Activated gamma-delta T cell treated with Interleukin-2 at 50 U/mL for 16 hours (primary cell): ENCODE measurements at regions not wholly inside any gene's neighbourhood (a gene's known extent, or its start where the extent isn't known, plus 50 kb on each side); places are given as distances from the start of the nearest gene placed in this dataset.
"Not testable (repeated sequence)": the region's sequence is repeated elsewhere in the genome, so short reads cannot be mapped to it uniquely, and the experiment has no call there.

Experiments used
- DNase-seq: peaks from one replicate; pipeline ENCODE4 v3.0.0-alpha.2; 2020

DNA sequence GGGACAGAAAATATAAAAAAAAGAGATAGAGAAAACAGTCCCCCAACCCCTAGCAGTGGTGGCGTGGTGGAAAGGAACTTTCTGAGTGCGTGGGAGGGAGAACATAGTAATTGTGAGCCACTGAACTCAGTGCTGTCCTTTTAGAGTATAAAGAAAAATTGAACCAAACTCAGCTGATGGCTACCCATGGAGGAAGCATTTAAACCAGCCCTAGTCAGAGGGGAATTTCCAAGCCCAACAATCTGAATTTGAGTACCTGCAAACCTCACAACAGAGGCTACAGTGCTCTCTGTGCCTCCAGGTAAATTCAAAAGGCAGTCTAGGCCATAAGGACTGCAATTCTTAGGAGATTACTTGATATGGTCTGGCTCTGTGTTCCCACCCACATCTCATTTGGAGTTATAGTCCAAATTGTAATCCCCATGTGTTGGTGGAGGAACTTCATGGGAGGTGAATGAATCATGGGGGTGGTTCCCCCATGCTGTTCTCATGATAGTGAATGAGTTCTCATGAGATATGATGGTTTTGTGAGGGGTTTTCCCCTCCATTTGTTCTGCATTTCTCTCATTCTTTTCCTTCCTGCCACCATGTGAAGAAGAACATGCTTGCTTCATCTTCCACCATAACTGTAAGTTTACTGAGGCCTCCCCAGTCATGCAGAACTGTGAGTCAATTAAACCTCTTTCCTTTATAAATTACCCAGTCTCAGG is 687.8 kb downstream of the FAM181B start:
- no peak for DNase-seq

DNA sequence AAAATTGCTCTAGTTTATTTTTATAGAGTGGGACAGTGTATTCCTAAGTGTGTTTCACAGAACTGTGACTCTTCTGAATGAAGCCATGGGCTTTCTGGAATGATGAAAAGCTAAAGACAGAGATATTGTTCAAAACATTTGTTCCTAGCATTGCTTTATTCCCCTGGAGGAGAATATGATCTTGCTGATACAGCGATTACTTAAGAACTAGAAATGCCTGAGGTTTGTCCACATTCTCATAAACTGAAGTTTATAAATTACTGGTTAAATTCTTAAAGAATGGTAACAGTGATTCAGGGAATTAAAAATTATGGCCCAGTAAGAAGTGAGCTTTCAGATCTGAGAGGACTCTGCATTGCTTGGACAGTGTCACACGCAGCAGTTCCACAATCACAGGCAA is 690.3 kb downstream of the FAM181B start:
- no peak for DNase-seq

DNA sequence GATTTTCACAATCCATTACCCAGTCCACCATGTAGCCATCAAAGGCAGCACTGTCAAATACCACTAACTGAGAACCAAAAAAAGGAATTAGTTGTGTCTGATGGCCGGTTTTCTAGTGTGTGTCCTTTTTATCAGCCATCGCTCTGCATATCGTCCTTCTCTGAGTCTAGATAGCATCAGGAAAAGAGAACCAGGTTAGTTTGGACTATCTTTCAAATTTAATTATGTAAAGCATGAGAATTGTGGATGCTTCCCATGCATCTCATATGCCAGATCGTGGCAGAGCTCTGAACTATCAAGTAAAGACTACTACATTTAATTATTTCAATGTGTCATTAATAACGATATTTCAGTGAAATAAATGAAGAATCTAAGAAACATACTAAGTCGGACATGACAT is 691.9 kb downstream of the FAM181B start:
- DNase-seq, result no peak

DNA sequence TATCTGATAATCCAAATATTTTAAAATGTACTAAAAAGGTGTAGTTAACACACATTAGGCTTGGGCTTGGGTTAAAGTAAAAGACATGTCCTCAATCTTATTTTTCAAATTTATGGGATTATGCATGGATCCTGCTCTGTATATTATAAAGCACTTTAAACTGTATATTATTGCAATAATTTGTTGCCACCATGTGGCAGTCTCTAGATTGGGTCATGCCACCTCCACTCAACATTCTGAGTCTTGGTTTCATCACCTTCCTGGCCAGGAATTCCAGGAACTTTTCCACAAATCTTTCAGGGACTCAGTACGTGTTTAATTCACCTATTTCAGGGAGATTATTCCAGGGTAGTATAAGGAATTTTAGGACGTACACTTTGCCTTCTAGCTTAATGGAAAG is 695.5 kb downstream of the FAM181B start:
- DNase-seq, result no peak

DNA sequence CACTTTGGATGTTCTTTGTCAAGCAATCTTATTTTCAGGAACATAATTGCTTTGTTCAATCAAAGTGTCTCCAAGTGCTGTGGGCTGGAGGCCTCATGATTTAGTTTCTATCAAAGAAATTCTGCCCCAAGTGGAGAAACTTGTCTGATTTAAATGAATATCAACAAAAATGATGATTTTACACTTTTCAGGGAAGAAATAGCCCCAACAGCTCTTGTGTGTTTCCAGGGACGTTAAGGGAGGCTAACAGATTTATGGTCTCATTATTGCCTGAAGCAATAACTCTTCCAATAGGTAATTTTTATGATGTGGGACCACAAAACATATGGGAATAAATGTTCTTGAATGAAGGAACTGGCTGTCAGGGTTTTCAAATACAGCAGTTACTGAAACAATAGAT is 699.1 kb downstream of the FAM181B start:
- no peak for DNase-seq

DNA sequence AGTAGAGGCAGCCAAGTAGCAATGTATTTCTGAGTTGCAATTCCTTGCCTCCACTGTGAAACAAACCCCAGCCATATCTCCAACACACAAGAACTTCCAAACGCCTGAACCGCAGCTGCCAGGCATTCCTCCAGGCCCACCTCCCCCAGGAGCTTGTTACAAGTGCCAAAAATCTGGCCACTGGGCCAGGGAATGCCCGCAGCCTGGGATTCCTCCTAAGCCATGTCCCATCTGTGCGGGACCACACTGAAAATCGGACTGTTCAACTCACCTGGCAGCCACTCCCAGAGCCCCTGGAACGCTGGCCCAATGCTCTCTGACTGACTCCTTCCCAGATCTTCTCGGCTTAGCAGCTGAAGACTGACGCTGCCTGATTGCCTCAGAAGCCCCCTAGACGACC is 706.3 kb downstream of the FAM181B start:
- not testable (repeated sequence) for DNase-seq

GRCh38 chr11:82024760-82025159 is 708.9 kb downstream of the FAM181B start:
- DNase-seq, result no peak

- no peak for DNase-seq
Observed at GRCh38 chr11:82012276-82012675, 721.4 kb downstream of the FAM181B start.

- no peak for DNase-seq
Observed at GRCh38 chr11:82009133-82009532, 724.5 kb downstream of the FAM181B start.

GRCh38 chr11:82007521-82007920 is 726.1 kb downstream of the FAM181B start:
- no peak for DNase-seq

DNA sequence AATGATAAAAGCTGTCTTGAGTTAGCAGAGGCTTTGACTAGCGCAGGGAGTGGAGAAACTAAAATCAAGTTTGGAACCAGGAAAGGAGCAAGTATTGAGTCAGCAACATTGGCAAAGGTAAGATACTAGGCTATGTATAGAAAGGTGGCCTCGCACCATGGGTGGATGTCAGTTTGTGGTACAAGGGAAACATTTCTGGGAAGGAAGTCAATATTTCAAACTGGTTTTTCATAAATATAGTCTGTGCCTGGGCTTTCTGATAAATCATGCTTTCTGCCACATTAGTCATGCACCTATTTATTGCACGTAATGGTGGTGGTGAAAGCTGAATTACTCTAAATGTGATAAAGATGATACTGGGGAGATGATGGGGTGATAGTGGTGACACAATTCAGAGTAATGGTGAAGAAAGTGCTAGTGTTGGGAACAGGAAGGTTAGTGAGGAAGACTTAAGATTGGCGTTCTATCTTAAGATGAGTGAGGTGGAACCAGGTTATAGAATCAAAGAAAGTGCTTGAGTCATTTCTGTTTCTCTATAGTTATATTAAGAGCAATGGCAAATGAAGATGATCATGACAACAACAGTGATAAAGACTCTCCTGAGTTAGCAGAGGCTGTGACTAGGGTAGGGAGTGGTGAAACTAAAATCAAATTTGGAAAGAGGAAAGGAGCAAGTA is 729.0 kb downstream of the FAM181B start:
- DNase-seq, result no peak

DNA sequence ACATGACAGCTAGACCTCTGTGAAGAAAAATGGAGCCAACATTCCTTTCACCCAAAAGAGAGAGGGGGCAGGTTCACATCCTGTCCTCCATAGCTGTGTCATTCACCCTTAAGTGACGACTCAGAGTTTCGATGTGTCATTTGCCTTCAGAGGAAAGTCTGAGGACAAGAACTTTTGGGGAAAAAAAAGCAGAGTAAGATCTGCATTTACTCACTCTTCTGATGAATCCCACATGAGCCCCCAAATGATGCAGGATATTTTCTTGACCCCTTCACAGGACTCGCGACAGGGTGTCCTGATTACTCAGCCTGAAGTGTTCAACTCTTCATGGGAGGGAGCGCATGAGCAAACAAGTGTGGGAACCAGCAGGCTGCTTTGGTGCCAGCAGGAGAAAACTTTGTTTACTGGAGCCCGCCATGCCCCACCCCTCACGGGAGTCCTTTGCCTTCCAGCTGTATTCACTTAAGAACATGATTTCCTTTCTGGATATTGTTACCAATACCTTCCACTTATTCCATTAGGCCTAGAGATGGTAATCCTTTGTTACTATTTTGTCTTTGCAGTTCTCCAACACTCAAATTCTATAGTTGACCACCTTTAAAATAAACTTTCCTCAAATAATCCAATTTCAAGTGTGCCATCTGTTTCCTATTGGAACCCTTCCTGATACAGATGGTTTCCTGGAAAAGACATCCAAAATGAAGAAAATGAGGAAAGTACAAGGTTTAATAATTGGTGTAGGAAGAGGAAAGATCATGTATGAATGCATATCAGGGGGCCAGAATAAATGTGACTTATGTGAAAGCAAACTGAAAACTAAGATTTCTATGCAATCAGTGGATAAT is 729.8 kb downstream of the FAM181B start:
- DNase-seq, result no peak

- DNase-seq, result no peak
Observed at GRCh38 chr11:82003024-82003423, 730.6 kb downstream of the FAM181B start.

DNA sequence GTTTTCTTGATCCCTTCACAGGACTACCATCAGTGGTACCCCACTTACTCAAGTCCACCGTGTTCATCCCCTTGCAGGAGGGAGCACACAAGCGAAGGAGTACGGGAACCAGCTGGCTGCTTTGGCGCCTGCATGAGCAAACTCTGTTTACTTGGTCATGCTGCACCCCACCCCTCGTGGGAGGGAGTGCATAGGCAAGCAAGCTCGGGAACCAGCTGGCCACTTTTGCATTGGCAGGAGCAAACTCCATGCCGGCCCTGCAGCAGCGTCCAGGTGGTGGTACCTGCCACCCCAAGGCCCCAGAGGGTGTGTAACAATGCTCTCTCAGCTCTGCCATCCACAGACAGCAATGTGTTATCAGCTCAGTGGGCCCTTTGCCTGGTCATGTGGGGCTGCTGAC is 737.8 kb downstream of the FAM181B start:
- no peak for DNase-seq

DNA sequence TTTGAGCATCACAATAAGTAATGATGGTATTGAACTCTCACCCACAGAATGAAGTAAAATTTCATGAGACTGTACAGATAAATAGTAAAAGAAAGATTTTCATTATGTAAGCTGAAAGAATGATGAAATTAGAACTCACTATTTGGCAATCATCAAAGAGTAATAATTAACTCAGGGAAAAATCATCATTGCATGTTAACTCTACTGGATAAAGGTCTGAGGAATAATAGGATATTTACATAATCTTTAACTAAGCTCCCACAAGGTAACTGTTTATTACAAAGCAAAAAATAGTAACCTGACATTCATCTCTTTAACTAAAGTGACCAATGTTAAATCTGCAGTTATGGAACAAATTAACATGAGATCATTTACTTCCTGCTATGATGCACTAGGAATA is 739.9 kb downstream of the FAM181B start:
- DNase-seq, result no peak

- DNase-seq, result no peak
Observed at GRCh38 chr11:81990659-81991443, 742.8 kb downstream of the FAM181B start.

DNA sequence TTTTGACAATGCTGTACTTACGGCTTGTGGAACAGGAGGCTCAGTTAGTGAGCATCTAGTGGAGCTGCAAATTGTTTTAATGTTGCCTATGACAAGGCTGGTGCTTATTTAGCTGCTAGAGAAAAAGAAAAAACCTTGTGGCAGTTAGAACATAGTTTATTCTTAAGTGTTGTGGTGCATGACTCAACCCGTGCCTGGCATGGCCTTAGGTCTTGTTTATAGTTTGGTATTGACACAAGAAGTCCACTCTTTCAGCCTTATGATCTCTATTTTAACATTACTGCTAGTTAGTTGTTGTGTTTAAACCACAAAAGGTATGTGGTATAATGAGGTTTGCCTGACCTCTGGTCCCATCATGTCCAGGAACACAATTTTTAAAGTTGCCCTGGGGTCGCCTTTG is 744.6 kb downstream of the FAM181B start:
- no peak for DNase-seq

GRCh38 chr11:81987829-81988472 is 745.7 kb downstream of the FAM181B start:
- DNase-seq, result no peak

DNA sequence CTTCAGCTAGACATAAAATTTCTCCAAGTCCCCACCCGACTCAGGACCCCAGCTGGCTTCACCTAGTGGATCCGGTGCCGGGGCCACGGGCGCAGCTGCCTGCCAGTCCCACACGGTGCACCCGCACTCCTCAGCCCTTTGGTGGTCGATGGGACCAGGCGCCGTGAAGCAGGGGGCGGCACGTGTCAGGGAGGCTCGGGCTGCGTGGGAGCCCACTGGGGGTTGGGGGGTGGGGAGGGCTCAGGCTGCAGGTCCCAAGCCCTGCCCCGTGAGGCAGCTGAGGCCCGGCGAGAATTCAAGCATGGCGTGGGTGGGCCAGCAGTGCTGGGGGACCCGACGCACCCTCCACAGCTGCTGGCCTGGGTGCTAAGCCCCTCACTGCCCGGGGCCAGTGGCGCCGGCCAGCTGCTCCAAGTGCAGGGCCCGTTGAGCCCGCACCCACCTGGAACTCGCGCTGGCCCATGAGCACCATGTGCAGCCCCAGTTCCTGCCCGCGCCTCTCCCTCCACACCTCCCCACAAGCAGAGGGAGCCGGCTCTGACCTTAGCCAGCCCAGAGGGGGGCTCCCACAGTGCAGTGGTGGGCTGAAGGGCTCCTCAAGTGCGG is 747.0 kb downstream of the FAM181B start:
- no peak for DNase-seq

DNA sequence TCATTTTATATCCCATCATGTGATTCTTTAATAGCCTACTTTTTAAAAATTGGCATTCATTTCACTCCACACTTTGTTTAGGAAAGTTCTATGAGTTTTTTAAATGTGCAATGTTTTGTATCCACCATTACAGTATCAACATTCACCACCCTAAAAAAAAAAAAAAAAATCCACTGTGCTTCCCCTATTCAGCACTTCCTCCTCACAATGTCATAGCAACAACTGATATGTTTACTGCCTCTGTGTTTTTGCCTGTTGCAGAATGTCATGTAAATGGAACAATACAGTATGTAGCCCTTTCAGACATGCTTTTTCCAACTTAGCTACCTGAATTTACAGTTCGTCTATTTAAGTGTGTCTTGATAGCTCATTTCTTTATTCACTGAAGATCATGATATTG is 754.2 kb downstream of the FAM181B start:
- DNase-seq, result no peak

DNA sequence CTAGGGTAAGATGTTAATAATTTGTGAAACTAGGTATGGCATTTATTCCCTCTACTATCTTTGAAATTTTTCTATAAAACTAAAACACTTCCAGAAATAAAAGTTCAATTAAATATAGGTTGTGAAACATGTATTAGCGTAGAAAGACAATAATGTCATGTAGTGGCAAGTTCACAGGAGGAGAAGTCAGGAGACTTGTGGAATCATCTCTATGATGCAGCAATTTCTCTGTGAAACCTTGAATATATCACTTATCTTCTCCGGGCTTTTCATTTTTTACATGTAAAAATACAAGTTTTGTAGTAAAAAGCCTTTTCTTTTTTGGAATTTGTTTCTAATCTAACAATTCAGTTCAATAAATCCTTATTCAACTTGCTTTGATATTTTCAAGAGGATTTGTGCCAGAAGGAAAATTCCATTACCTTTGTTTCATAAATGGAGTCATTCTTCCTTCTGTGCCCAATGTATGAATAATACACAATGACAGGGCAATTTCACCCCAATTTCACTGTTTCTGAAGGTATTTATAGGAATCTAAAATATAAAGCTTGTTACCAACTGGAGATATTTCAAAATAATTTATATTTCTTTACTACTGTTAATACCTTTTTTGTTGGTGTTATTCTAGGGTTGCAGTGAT is 758.3 kb downstream of the FAM181B start:
- no peak for DNase-seq

DNA sequence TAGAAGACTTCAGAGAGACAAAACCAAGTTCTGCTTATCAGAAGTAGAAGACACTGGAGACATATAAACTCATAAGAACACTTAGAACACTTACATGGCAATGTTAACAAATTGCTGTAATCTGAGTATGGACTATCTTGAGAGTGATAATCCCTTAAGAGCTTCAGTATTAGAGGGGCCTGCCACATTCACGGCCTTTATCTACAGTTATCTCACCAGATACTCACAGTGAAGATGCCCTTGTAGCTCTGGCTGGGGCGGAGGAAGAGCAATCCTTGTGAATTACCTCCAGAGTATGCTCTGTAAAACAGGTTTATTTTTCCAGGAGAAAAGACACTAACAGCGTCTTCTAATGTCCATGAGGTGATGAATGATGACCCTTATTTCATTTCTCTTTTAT is 762.8 kb downstream of the FAM181B start:
- DNase-seq, result no peak
